HEK293 (cell line): ENCODE measurements at regions not wholly inside any gene's neighbourhood (a gene's known extent, or its start where the extent isn't known, plus 50 kb on each side); places are given as distances from the start of the nearest gene placed in this dataset.
"Not testable (repeated sequence)": the region's sequence is repeated elsewhere in the genome, so short reads cannot be mapped to it uniquely, and the experiment has no call there.

Experiments
- CTCF ChIA-PET: fragments of 350-600 bp; formaldehyde crosslinking; extraction: SDS; loops from one replicate; lab custom pipeline; 2021; ENCODE audit warnings: antibody characterized with exemption; lab: Yijun Ruan, JAX
- POLR2A ChIA-PET: fragments of 300-600 bp; formaldehyde crosslinking; extraction: SDS; loops from one replicate; lab custom pipeline; 2020; ENCODE audit warnings: antibody characterized with exemption, inconsistent platforms; lab: Yijun Ruan, JAX
- H3K27ac ChIP-seq: fragments of 200-500 bp; sonication (Bioruptor generic); 2 replicates; pipeline ENCODE4 v1.5.1; 2014; ENCODE audit warnings: low read depth, low read length, control low read depth, inconsistent platforms; ENCODE audit errors: extremely low read depth
- H3K36me3 ChIP-seq, 2 experiments: fragments of 200-500 bp in 1 of 2; sonication (Bioruptor generic) in 1 of 2; 1 replicate in 1 of 2; 2 replicates in 1 of 2; pipeline ENCODE4 v1.5.1; 2014 to 2017; ENCODE audit warnings: inconsistent platforms in 2 of 2, low read length in 2 of 2; ENCODE audit not compliant: control insufficient read depth in 2 of 2, insufficient read depth in 1 of 2
- H3K4me1 ChIP-seq: fragments of 200-500 bp; sonication (Bioruptor generic); 2 replicates; pipeline ENCODE4 v1.5.1; 2014; ENCODE audit warnings: mild to moderate bottlenecking, low read length, inconsistent platforms; ENCODE audit not compliant: control insufficient read depth, insufficient read depth
- H3K4me3 ChIP-seq: 2 replicates; pipeline ENCODE4 v1.5.1; 2011; ENCODE audit warnings: low read depth, mild to moderate bottlenecking, control low read depth, low read length, moderate library complexity
- H3K9me3 ChIP-seq: fragments of 200-500 bp; sonication (Bioruptor generic); 2 replicates; pipeline ENCODE4 v1.5.1; 2014; ENCODE audit warnings: low read depth, low read length, inconsistent platforms; ENCODE audit not compliant: control insufficient read depth, insufficient read depth
- PATZ1 ChIP-seq: fragments of 450-650 bp; formaldehyde crosslinking; IDR thresholded peaks from 2 replicates; pipeline ENCODE4 v1.5.1; 2016; ENCODE audit warnings: missing biosample characterization, missing genetic modification characterization
- RBAK ChIP-seq: fragments of 450-650 bp; formaldehyde crosslinking; IDR thresholded peaks from 2 replicates; pipeline ENCODE4 v1.5.1; 2016; ENCODE audit warnings: missing biosample characterization, missing genetic modification characterization
- REPIN1 ChIP-seq: fragments of 450-650 bp; formaldehyde crosslinking; IDR thresholded peaks from 2 replicates; pipeline ENCODE4 v1.5.1; 2017; ENCODE audit warnings: missing biosample characterization, missing genetic modification characterization, low read depth
- SP3 ChIP-seq: fragments of 450-650 bp; formaldehyde crosslinking; IDR thresholded peaks from 2 replicates; pipeline ENCODE4 v1.5.1; 2016; ENCODE audit warnings: missing biosample characterization, missing genetic modification characterization
- ZBTB48 ChIP-seq: fragments of 450-650 bp; formaldehyde crosslinking; IDR thresholded peaks from 2 replicates; pipeline ENCODE4 v1.5.1; 2016; ENCODE audit warnings: missing biosample characterization, missing genetic modification characterization
- ZNF26 ChIP-seq: fragments of 450-650 bp; formaldehyde crosslinking; IDR thresholded peaks from 2 replicates; pipeline ENCODE4 v1.5.1; 2016; ENCODE audit warnings: missing biosample characterization, missing genetic modification characterization
- ZNF302 ChIP-seq: fragments of 450-650 bp; formaldehyde crosslinking; IDR thresholded peaks from 2 replicates; pipeline ENCODE4 v1.5.1; 2016; ENCODE audit warnings: missing biosample characterization, missing genetic modification characterization, low read depth
- ZNF391 ChIP-seq: fragments of 450-650 bp; formaldehyde crosslinking; IDR thresholded peaks from 2 replicates; pipeline ENCODE4 v1.5.1; 2016; ENCODE audit warnings: low read depth, missing biosample characterization, missing genetic modification characterization, borderline replicate concordance
- ZNF416 ChIP-seq: fragments of 450-650 bp; formaldehyde crosslinking; IDR thresholded peaks from 2 replicates; pipeline ENCODE4 v1.5.1; 2016; ENCODE audit warnings: missing biosample characterization, missing genetic modification characterization
- ZNF473 ChIP-seq: fragments of 450-650 bp; formaldehyde crosslinking; IDR thresholded peaks from 2 replicates; pipeline ENCODE4 v1.5.1; 2017; ENCODE audit warnings: missing biosample characterization, missing genetic modification characterization
- ZNF645 ChIP-seq: fragments of 450-650 bp; formaldehyde crosslinking; IDR thresholded peaks from 2 replicates; pipeline ENCODE4; 2016; ENCODE audit warnings: missing biosample characterization, missing genetic modification characterization
- ZSCAN5A ChIP-seq: fragments of 450-650 bp; formaldehyde crosslinking; IDR thresholded peaks from 2 replicates; pipeline ENCODE4 v1.5.1; 2016; ENCODE audit warnings: missing biosample characterization, missing genetic modification characterization

GRCh38 chr4:42284030-42284429, 113.3 kb upstream of the SHISA3 start:
- Histone ChIP-seq H3K4me3 (no peak overlapping the region), H3K4me1 (no peaks in the 10 kb centered on the region), H3K27ac (no peak overlapping the region), H3K36me3 (no peaks in the 10 kb centered on the region), H3K9me3 (no peaks in the 10 kb centered on the region)
- ChIA-PET CTCF (interaction anchor here (1.1 to 2.2 kb wide), 2 partner anchors 87 to 235 kb away, joined by 3 to 4 read pairs; no protein-coding TSS in a partner anchor), POLR2A (no interaction called here)
- TF ChIP-seq ZNF645 (tag by site-specific recombination) (no peak), ZNF416 (no peak), ZNF26 (no peak), SP3 (no peak), REPIN1 (tag by site-specific recombination) (no peak), PATZ1 (tag by site-specific recombination) (no peak), ZNF302 (tag by site-specific recombination) (no peak)

- H3K4me1 ChIP-seq, POLR2A ChIA-PET, CTCF ChIA-PET, H3K27ac ChIP-seq, H3K36me3 ChIP-seq, H3K9me3 ChIP-seq, H3K4me3 ChIP-seq: not testable (repeated sequence)
These were observed 108.4 kb upstream of the SHISA3 start for GRCh38 chr4:42288876-42289275.

GRCh38 chr4:42292192-42292591, 105.1 kb upstream of the SHISA3 start:
- H3K4me3 ChIP-seq, H3K36me3 ChIP-seq, H3K4me1 ChIP-seq, H3K9me3 ChIP-seq, POLR2A ChIA-PET, CTCF ChIA-PET, H3K27ac ChIP-seq: not testable (repeated sequence)

- ChIA-PET POLR2A (interaction anchor here (0.7 kb wide), 1 partner anchor 348 kb away, joined by 4 read pairs; no protein-coding TSS in a partner anchor), CTCF (interaction anchor here (0.6 to 0.8 kb wide), 3 partner anchors 12 to 942 kb away, joined by 4 to 5 read pairs (median 4); no protein-coding TSS in a partner anchor)
- no peak overlapping the region for H3K4me3 ChIP-seq
- no peak overlapping the region for H3K27ac ChIP-seq
- TF ChIP-seq ZBTB48 (tag by site-specific recombination) (no peak), ZNF473 (tag by site-specific recombination) (no peak), ZNF391 (tag by site-specific recombination) (no peak), ZSCAN5A (tag by site-specific recombination) (no peak), RBAK (tag by site-specific recombination) (no peak)
- no peaks in the 10 kb centered on the region for H3K4me1 ChIP-seq
- H3K36me3 ChIP-seq = no peaks in the 10 kb centered on the region
- H3K9me3 ChIP-seq = no peaks in the 10 kb centered on the region
These were observed 103.1 kb upstream of the SHISA3 start for GRCh38 chr4:42293967-42294813.
